OCI-LY3 (cell line): ENCODE measurements at regions not wholly inside any gene's neighbourhood (a gene's known extent, or its start where the extent isn't known, plus 50 kb on each side); places are given as distances from the start of the nearest gene placed in this dataset.

Source experiments
- CTCF ChIP-seq: fragments of 200-600, 300-600 bp; sonication (generic); IDR thresholded peaks from 2 replicates; pipeline ENCODE4 v1.5.1; 2014; ENCODE audit warnings: antibody characterized with exemption, low read length, low read depth
- EZH2phosphoT487 ChIP-seq: fragments of 200-600 bp; shearing (Covaris generic); IDR thresholded peaks from 2 replicates; pipeline ENCODE4 v1.6.1; 2018; ENCODE audit warnings: antibody characterized with exemption, mixed run types, low read depth

GRCh38 chr3:59535791-59536221 lies 486.0 kb upstream of the CFAP20DC start:
- no peak for TF ChIP-seq CTCF
- no peak for TF ChIP-seq EZH2phosphoT487
